ENCODE measurements at regions not wholly inside any gene's neighbourhood (a gene's known extent, or its start where the extent isn't known, plus 50 kb on each side); places are given as distances from the start of the nearest gene placed in this dataset.

DNA sequence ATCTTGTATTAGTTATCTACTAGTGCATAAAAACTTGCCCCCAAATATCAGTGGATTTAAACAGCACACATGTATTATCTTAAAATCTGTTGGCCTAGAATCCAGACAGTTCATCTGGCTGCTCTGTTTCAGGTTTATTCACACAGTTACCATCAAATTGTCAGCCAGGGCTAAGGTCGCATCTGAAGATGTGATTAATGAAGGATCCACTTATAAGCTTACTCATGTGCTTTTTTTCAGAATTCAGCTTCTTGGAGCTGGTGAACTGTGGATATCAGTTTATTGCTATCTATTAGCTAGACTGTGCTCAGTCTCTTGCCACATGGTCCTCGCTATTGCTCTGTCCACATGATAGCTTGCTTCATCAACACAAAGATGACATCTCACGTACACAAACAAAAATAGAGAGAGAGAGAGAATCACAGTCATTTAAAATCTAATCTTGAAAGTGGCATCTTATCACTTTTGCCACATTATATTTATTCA lies 81.5 kb downstream of the PRDM9 start:
- TF ChIP-seq POLR2A (IDR thresholded peaks at IDR 0.05), result no peak
- TF ChIP-seq CTCF (IDR thresholded peaks at IDR 0.05), result no peak
